Mesodermal cell (in vitro differentiated cells): ENCODE measurements at regions not wholly inside any gene's neighbourhood (a gene's known extent, or its start where the extent isn't known, plus 50 kb on each side); places are given as distances from the start of the nearest gene placed in this dataset.

Experiments
- H3K27ac ChIP-seq: 2 replicates; pipeline ENCODE4 v1.7.0; 2013; ENCODE audit warnings: mild to moderate bottlenecking, low read depth, low read length, moderate library complexity; ENCODE audit not compliant: severe bottlenecking
- H3K36me3 ChIP-seq: 2 replicates; pipeline ENCODE4 v1.7.1; 2013; ENCODE audit warnings: mild to moderate bottlenecking, low read length, moderate library complexity; ENCODE audit not compliant: control insufficient read depth, insufficient read depth
- H3K4me1 ChIP-seq: one replicate; pipeline ENCODE4 v1.7.1; 2013; ENCODE audit warnings: mild to moderate bottlenecking, low read length; ENCODE audit not compliant: insufficient read depth, control insufficient read depth, poor library complexity, severe bottlenecking
- H3K4me3 ChIP-seq: 2 replicates; pipeline ENCODE4 v1.7.0; 2013; ENCODE audit warnings: low read length, control low read depth, mild to moderate bottlenecking; ENCODE audit not compliant: insufficient read depth, poor library complexity, severe bottlenecking; ENCODE audit errors: extremely low read depth
- H3K9me3 ChIP-seq: 2 replicates; pipeline ENCODE4 v1.7.1; 2013; ENCODE audit warnings: mild to moderate bottlenecking, low read length, moderate library complexity; ENCODE audit not compliant: control insufficient read depth
- WGBS, 2 experiments: methylation state at CpG; one replicate each; pipeline ENCODE4 v1.1.5; 2013; ENCODE audit warnings: missing lambda C conversion rate in 2 of 2; ENCODE audit not compliant: insufficient coverage in 2 of 2; 5-methylcytosine and 5-hydroxymethylcytosine counted together

DNA sequence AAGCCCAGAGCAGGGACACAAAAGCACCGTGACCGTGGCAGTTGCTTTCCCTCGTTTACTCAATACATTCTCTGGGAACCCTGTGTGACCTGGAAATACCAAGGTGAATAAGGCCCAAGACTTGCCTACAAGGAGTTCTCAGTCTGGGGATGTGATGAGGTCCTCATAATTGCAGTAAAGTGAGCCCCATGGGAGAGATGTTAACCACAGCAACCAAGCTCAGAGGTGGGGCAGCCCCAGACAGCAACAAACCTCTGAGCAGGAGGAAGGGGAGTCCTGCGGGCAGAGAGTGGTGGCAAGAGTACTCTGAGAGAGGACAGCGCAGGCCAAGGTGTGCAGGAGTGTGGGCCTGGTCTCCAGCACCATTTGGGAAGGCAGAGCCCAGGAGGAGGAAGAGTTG lies 91.6 kb downstream of the TTC32 start:
- WGBS, 2 experiments, result 73 to 92% methylated on average over 2 to 4 of the region's 5 CpGs
- H3K36me3 ChIP-seq, result no peaks in the 10 kb centered on the region

DNA sequence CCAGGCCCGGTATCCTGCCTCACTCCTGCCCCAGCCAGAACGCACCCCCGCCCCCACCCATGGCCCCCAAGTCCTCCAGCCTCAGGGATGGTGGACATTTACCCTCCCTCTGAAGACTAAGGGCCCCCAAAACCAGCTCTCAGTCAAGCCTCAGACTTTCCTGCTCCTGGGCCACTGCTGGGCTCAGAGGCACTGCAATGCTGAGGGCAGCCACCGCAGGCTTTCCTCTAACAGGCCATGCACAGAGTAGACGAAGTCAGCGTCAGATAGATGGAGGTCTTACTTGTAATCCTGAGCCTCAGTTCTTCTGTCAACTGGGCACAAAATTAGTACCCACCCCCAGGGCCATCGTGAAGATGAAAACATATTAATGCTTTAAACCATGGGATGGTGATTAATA lies 92.6 kb downstream of the TTC32 start:
- Histone ChIP-seq H3K9me3 (no peaks in the 10 kb centered on the region), H3K27ac (no peak overlapping the region), H3K4me3 (no peak overlapping the region), H3K36me3 (no peaks in the 10 kb centered on the region), H3K4me1 (no peaks in the 10 kb centered on the region)
- 89 to 97% methylated on average over 4 to 5 of the region's 7 CpGs for WGBS, 2 experiments

More for the DNA sequence above, 91.6 kb downstream of the TTC32 start:
- Histone ChIP-seq H3K9me3 (no peaks in the 10 kb centered on the region), H3K4me1 (no peaks in the 10 kb centered on the region), H3K4me3 (no peak overlapping the region), H3K27ac (no peak overlapping the region)

DNA sequence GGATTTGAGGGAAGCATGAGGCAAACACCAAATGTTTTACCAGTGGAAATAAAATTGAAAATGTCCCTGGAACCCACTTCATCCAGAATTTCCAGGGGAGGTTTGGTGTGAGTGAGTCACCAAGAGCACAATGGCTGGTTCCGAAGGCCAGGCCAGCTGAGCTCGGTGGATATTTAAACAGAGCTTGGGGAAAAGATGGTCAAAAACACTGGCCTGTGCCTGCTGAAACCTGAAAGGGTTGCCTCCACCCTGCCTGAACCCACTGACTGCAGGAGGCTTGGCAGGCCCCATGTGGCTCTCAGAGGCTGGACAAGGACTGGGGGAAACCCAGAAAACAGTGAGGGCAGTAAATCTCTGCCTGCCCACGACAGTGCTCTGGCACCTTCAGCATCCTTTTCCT lies 93.9 kb downstream of the TTC32 start:
- no peaks in the 10 kb centered on the region for H3K36me3 ChIP-seq
- no peak overlapping the region for H3K27ac ChIP-seq
- WGBS, 2 experiments, result 71 to 97% methylated on average over 1 to 3 of the region's 3 CpGs
- H3K9me3 ChIP-seq, result no peaks in the 10 kb centered on the region
- H3K4me3 ChIP-seq, result no peak overlapping the region
- no peaks in the 10 kb centered on the region for H3K4me1 ChIP-seq

- H3K36me3 ChIP-seq, result no peaks in the 10 kb centered on the region
- no peak overlapping the region for H3K27ac ChIP-seq
- H3K4me1 ChIP-seq, result peaks cover 4% of the 10 kb centered on the region
- H3K9me3 ChIP-seq, result no peaks in the 10 kb centered on the region
- H3K4me3 ChIP-seq, result no peak overlapping the region
Measured at GRCh38 chr2:19807346-19807745, 94.4 kb downstream of the TTC32 start.

DNA sequence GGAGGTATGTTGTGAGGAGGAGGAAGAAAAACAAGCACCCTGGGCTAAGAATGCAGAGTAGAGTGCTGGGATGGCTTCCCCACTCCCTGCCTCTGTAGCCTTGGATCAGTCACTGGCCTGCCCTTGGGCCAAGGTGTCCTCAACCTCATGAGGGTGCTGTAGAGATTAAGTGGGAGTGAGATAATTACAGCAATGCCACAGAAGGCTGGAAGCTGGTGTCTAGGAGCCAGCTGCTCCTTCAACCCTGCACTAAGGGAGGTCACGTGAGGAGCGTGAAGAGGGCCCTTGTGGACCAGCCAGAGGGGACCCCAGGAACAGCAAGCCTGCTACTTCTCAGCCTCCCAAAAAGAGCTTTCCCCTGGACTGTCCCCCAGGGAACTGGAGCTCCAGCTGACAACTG lies 95.2 kb downstream of the TTC32 start:
- H3K9me3 ChIP-seq, result no peaks in the 10 kb centered on the region
- H3K36me3 ChIP-seq, result no peaks in the 10 kb centered on the region
- WGBS, 2 experiments, result 96 to 100% methylated on average over 2 of the region's 2 CpGs
- peaks cover 12% of the 10 kb centered on the region for H3K4me1 ChIP-seq
- H3K4me3 ChIP-seq, result no peak overlapping the region
- no peak overlapping the region for H3K27ac ChIP-seq

- Histone ChIP-seq H3K4me3 (no peak overlapping the region), H3K9me3 (no peaks in the 10 kb centered on the region), H3K4me1 (peaks cover 15% of the 10 kb centered on the region), H3K27ac (no peak overlapping the region), H3K36me3 (no peaks in the 10 kb centered on the region)
- 90 to 95% methylated on average over 2 to 4 of the region's 4 CpGs for WGBS, 2 experiments
Measured at GRCh38 chr2:19806131-19806530, 95.7 kb downstream of the TTC32 start.

DNA sequence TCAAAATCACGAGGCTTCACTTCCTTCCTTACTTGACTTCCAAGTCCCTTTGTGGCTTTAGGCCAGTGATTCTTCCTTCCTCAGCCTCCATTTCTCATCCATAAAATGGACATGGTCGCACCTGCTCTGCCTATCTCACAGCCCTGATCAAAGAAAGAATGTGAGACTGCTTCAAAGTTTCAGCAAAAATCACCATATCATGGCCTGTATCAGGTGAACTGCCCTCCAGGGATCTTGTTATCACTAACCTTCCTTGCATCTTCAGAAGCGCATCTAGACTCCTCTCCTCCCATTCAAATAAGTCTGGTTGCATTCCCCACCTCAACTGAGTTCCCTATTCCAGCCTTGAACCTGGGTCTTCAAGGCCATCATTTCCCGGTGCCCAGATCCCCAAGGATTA lies 96.5 kb downstream of the TTC32 start:
- Histone ChIP-seq H3K4me1 (peaks cover 15% of the 10 kb centered on the region), H3K4me3 (no peak overlapping the region), H3K36me3 (no peaks in the 10 kb centered on the region), H3K27ac (no peak overlapping the region), H3K9me3 (no peaks in the 10 kb centered on the region)
- 87 to 93% methylated on average over 3 of the region's 4 CpGs for WGBS, 2 experiments

DNA sequence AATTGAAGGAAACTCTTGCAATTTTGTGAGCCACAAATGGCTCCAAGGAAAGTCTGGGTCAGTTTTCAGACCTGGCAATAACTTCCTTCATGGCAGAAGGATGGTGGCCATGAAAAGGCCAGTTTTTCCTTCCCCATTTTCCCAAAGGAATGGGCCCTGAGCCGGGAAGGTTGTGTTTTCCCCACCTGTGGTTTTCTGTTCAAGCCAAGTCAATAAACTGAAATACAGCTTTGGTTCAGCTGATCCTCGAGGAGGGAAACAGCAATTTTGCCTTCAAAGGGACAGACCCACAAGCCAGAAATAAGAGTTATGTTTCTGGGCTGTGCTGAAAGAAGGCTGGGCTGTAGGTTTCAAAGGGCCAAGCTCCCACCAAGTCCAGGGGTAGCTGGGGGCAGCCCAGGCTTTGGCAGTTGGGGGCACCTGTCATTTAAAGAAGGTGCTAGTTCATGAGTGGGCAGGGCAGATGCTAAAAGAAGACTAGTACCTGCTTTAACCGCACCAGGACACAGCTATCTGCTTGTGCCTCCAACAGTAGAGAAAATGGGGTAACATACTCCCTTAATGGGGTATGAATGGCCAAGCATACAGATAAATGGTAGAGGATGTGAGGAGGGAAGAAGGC lies 97.0 kb downstream of the TTC32 start:
- Histone ChIP-seq H3K27ac (no peak overlapping the region), H3K36me3 (no peaks in the 10 kb centered on the region), H3K9me3 (no peaks in the 10 kb centered on the region), H3K4me1 (peaks cover 15% of the 10 kb centered on the region), H3K4me3 (no peak overlapping the region)
- WGBS, 2 experiments, result 83 to 94% methylated on average over 3 of the region's 3 CpGs

GRCh38 chr2:19802086-19802841 lies 99.5 kb downstream of the TTC32 start:
- Histone ChIP-seq H3K4me1 (peaks cover 15% of the 10 kb centered on the region), H3K9me3 (no peaks in the 10 kb centered on the region), H3K36me3 (no peaks in the 10 kb centered on the region), H3K4me3 (no peak overlapping the region), H3K27ac (no peak overlapping the region)
- 86 to 88% methylated on average over 2 to 3 of the region's 4 CpGs for WGBS, 2 experiments

DNA sequence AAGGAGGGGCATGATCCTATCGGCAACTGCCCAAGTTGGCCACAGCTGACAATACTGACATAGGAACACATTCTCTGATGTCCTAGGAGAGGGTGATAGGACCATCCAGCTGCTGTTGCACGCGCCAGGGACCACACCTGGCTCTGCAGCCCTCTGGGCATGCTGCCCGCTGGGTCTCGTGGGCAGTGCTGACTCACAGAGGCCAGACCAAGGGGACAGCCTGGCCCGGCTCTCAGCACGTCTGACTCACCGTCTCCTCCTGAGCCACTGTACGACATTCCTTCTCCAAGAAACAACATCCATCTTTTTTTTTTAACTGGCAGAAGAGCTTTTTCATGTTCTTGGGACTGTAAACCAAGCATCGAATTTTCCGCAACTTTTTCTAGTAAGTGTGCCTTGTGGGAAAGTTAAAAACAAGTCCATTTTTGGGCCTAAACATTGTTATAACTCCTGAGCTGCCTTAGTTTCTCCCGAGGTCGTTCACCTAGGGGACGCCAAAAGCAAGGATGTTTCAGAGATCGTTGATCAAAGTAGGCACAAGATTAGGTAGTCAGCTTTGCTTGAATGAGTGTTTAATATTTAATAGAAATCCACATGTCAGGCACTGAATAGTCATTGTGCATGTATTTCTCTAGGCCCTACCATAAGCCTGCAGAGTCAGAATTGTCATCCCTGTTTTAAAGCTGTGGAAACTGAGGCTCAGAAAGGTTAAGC lies 100.3 kb downstream of the TTC32 start:
- Histone ChIP-seq H3K9me3 (no peaks in the 10 kb centered on the region), H3K4me3 (no peak overlapping the region), H3K36me3 (no peaks in the 10 kb centered on the region), H3K4me1 (peaks cover 15% of the 10 kb centered on the region), H3K27ac (no peak overlapping the region)
- 79 to 82% methylated on average over 14 of the region's 15 CpGs for WGBS, 2 experiments

DNA sequence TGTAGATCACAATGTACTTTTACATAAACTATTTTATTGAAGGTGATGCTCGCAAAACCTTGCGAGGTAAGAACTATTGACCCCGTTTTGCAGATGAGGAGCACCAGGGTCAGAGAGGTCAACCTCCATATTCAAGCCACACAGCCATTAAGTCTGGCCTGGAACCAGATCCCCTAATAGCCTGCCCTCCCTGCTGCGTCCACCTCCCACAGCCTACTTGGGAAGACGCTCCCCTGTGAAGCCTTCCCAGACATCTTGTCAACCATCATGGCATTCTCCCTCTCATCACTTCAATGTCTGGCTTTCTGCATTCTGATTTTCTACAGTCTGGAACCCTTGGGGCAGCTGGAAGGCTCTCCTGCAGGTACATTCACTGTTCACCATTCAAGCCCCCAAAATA lies 101.0 kb downstream of the TTC32 start:
- peaks cover 15% of the 10 kb centered on the region for H3K4me1 ChIP-seq
- H3K27ac ChIP-seq, result no peak overlapping the region
- H3K36me3 ChIP-seq, result no peaks in the 10 kb centered on the region
- no peak overlapping the region for H3K4me3 ChIP-seq
- H3K9me3 ChIP-seq, result no peaks in the 10 kb centered on the region
- WGBS, 2 experiments, result 79 to 88% methylated on average over 3 of the region's 5 CpGs
